Activated CD4-positive, alpha-beta T cell treated with anti-CD3 and anti-CD28 coated beads, Interleukin-2, amount 10 ng/mL, durations not matched to agents 24 days and 14 days (primary cell): ENCODE measurements at regions not wholly inside any gene's neighbourhood (a gene's known extent, or its start where the extent isn't known, plus 50 kb on each side); places are given as distances from the start of the nearest gene placed in this dataset.
"Not testable (repeated sequence)": the region's sequence is repeated elsewhere in the genome, so short reads cannot be mapped to it uniquely, and the experiment has no call there.

Experiments
- DNase-seq: peaks from one replicate; pipeline ENCODE4 v3.0.0; 2022
- H3K27ac Mint-ChIP-seq: one replicate; pipeline ENCODE4 v1.8.0; 2022; ENCODE audit warnings: mild to moderate bottlenecking, mixed read lengths
- H3K27me3 Mint-ChIP-seq: one replicate; pipeline ENCODE4 v1.8.0; 2022; ENCODE audit warnings: mixed read lengths
- H3K36me3 Mint-ChIP-seq: one replicate; pipeline ENCODE4 v1.8.0; 2022; ENCODE audit warnings: low read depth, mild to moderate bottlenecking, mixed read lengths
- H3K4me1 Mint-ChIP-seq: one replicate; pipeline ENCODE4 v1.8.0; 2021; ENCODE audit warnings: mixed read lengths
- H3K4me3 Mint-ChIP-seq: one replicate; pipeline ENCODE4 v1.8.0; 2022; ENCODE audit warnings: mild to moderate bottlenecking, moderate library complexity, mixed read lengths
- H3K9me3 Mint-ChIP-seq: one replicate; pipeline ENCODE4 v1.8.0; 2021; ENCODE audit warnings: mixed read lengths
- intact Hi-C: fragments of 100-400 bp; cut with micrococcal nuclease; formaldehyde crosslinking; loops from one replicate; pipeline ENCODE4 v1.15.1; 2023

- Mint-ChIP-seq H3K27ac (no peak overlapping the region), H3K9me3 (peaks cover 4% of the 10 kb centered on the region), H3K36me3 (no peaks in the 10 kb centered on the region), H3K4me1 (no peaks in the 10 kb centered on the region), H3K4me3 (no peak overlapping the region), H3K27me3 (no peaks in the 10 kb centered on the region)
- intact Hi-C loops = no loop called here
- DNase-seq = no peak
These were observed 213.4 kb upstream of the REG3G start for GRCh38 chr2:78811955-78812610.

DNA sequence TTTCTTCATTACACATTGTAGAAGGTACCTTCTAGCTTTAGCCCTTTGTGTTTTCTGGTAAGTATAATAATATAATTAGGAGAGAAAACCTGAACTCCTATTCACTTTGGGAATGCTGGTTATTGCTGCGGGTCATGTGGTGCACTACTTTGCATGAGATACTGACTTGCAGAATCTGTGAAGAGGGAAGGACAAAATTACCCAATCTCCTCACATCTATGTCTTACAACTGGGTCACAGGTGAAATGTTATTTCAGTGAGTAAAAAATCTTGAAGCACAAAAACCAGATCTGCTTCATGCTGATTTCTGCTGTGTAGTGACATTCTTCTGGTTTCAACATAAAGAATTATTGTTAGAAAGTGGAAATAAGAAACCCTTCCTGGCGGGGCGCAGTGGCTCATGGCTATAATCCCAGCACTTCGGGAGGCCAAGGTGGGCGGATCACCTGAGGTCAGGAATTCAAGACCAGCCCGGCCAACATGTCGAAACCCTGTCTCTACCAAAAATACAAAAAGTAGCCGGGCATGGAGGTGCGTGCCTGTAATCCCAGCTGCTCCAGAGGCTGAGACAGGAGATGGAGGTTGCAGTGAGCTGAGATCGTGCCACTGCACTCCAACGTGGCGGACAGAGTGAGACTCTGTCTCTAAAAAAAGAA, 211.0 kb upstream of the REG3G start:
- no peak for DNase-seq
- Mint-ChIP-seq H3K36me3 (no peaks in the 10 kb centered on the region), H3K27me3 (no peaks in the 10 kb centered on the region), H3K4me1 (no peaks in the 10 kb centered on the region), H3K9me3 (peaks cover 4% of the 10 kb centered on the region), H3K4me3 (no peak overlapping the region), H3K27ac (no peak overlapping the region)
- intact Hi-C loops = no loop called here

DNA sequence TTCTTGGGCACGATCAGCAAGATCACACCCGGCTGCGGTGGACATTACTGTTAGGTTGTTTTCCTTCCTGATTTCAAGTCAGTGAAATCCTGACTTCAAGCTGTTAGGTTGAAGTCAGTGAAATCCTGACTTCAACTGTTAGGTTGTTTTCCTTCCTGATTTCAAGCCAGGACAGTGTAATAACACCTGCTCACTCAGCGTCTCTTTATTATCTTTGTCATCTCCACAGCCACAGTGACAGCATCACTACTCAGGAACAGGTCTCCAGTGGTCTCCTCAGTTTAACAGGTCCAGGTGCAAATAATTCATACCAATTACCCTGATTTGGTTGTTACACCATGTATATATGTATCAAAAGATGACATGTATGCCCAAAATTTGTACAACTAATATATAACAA, 208.1 kb upstream of the REG3G start:
- no peak overlapping the region for H3K4me3 Mint-ChIP-seq
- H3K36me3 Mint-ChIP-seq = no peaks in the 10 kb centered on the region
- no peaks in the 10 kb centered on the region for H3K4me1 Mint-ChIP-seq
- H3K27ac Mint-ChIP-seq = no peak overlapping the region
- DNase-seq = no peak
- intact Hi-C loops = no loop called here
- H3K27me3 Mint-ChIP-seq = no peaks in the 10 kb centered on the region
- H3K9me3 Mint-ChIP-seq = peaks cover 5% of the 10 kb centered on the region

DNA sequence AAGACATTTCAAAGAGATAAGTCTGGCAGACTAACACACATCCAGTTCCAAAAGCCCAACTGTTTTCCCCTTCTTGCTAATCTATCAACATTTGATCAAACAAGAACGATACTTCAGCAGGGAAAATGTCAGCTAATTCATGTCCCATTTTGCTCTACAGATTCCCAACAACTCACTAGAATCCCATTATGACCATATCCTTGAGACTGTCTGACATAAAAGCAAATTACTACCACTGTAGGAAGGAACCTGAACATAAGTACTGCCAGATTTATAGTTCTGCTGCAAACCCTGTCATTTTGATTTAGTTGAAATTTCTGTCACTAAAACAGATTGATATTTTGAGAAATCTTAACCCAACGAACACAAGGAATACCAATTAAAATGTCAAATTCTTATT, 193.0 kb upstream of the REG3G start:
- Mint-ChIP-seq H3K36me3 (no peaks in the 10 kb centered on the region), H3K27me3 (no peaks in the 10 kb centered on the region), H3K4me3 (no peak overlapping the region), H3K27ac (no peak overlapping the region), H3K4me1 (no peaks in the 10 kb centered on the region), H3K9me3 (peaks cover 3% of the 10 kb centered on the region)
- DNase-seq = no peak
- intact Hi-C loops = no loop called here

DNA sequence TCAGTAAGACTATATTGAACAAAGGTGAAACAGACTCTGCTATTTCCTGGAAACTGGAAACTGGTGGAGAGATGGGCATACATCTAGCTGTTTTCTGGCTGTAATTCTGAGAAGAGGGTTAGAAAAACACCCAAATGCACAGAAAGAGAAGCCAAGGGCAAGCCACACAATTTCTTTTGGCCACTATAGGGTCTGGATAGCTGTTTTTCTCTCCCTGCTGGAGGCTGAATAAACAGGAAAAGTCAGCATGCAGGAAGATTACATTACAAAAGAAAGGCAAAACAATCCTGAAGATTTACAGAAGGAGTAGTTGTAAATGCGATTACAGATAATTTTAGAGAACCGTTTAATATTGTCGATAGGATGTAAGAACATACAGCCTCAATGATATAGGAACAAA, 186.2 kb upstream of the REG3G start:
- no peaks in the 10 kb centered on the region for H3K36me3 Mint-ChIP-seq
- intact Hi-C loops = no loop called here
- H3K27me3 Mint-ChIP-seq = no peaks in the 10 kb centered on the region
- H3K4me3 Mint-ChIP-seq = no peak overlapping the region
- H3K4me1 Mint-ChIP-seq = no peaks in the 10 kb centered on the region
- H3K9me3 Mint-ChIP-seq = peaks cover 11% of the 10 kb centered on the region
- no peak overlapping the region for H3K27ac Mint-ChIP-seq
- no peak for DNase-seq

DNA sequence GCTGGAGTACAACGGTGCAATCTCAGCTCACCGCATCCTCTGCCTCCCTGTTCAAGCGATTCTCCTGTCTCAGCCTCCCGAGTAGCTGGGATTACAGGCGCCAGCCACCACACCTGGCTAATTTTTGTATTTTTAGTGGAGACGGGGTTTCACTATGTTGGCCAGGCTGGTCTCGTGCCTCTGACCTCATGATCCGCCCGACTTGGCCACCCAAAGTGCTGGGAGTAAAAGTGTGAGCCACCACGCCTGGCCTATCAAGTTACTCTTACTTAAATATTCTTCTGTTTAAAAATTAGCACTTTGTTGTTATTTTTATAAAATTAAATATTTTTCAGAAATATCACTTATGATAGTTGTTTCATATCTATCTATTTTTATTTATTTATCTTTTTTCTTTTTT, 185.2 kb upstream of the REG3G start:
- H3K27ac Mint-ChIP-seq, H3K27me3 Mint-ChIP-seq, H3K36me3 Mint-ChIP-seq, H3K4me3 Mint-ChIP-seq, DNase-seq, H3K4me1 Mint-ChIP-seq, intact Hi-C loops: not testable (repeated sequence)
- peaks cover 11% of the 10 kb centered on the region for H3K9me3 Mint-ChIP-seq

- Mint-ChIP-seq H3K4me1 (no peaks in the 10 kb centered on the region), H3K9me3 (peaks cover 16% of the 10 kb centered on the region), H3K36me3 (no peaks in the 10 kb centered on the region), H3K4me3 (no peak overlapping the region), H3K27ac (no peak overlapping the region), H3K27me3 (no peaks in the 10 kb centered on the region)
- no peak for DNase-seq
- intact Hi-C loops = no loop called here
These were observed 179.8 kb upstream of the REG3G start for GRCh38 chr2:78845664-78846185.

DNA sequence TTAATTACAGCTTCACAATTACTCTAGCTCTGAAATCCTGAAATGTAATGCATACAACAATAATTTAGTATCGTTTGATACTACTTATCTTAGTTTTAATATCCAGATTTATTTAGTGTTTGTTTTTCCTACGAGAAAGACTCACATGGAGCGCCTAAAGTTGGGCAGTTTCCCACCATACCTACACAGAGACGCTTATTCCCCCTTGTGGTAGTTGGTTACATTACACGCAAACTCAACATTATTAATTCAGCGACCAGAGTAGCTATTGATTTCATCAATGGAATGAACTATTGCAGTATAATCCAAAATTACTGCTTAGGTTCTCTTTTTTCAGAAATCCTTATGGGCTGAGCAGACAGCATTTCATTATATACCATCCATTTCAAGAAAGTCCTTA, 164.0 kb upstream of the REG3G start:
- Mint-ChIP-seq H3K36me3 (no peaks in the 10 kb centered on the region), H3K27me3 (no peaks in the 10 kb centered on the region), H3K4me3 (no peak overlapping the region), H3K9me3 (no peaks in the 10 kb centered on the region), H3K4me1 (no peaks in the 10 kb centered on the region), H3K27ac (no peak overlapping the region)
- DNase-seq = no peak
- intact Hi-C loops = no loop called here

GRCh38 chr2:78864205-78864604, 161.3 kb upstream of the REG3G start:
- no peaks in the 10 kb centered on the region for H3K27me3 Mint-ChIP-seq
- no peak for DNase-seq
- no peak overlapping the region for H3K27ac Mint-ChIP-seq
- no peaks in the 10 kb centered on the region for H3K36me3 Mint-ChIP-seq
- intact Hi-C loops = no loop called here
- H3K4me3 Mint-ChIP-seq = no peak overlapping the region
- no peaks in the 10 kb centered on the region for H3K4me1 Mint-ChIP-seq
- H3K9me3 Mint-ChIP-seq = no peaks in the 10 kb centered on the region

DNA sequence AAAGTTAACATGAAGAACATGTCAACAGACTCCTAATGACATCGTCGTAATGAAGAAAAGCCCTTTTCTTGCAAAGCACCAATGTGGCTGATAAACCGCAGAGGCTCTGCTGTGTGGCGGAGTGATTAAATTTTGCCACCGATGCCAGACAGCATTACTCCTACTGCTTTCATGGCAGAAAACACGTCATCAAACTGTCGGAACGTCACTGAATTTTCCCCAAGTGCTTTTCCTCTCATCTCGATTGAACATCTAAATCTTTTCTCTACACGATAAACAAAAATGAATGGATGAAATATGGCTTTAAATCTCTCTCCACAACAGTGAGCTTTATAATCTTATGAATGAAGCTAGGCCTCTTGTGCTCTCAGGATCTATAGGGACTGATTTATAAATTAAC, 159.8 kb upstream of the REG3G start:
- Mint-ChIP-seq H3K27me3 (no peaks in the 10 kb centered on the region), H3K27ac (no peak overlapping the region), H3K4me1 (no peaks in the 10 kb centered on the region), H3K9me3 (no peaks in the 10 kb centered on the region), H3K4me3 (no peak overlapping the region), H3K36me3 (no peaks in the 10 kb centered on the region)
- no peak for DNase-seq
- intact Hi-C loops = no loop called here

DNA sequence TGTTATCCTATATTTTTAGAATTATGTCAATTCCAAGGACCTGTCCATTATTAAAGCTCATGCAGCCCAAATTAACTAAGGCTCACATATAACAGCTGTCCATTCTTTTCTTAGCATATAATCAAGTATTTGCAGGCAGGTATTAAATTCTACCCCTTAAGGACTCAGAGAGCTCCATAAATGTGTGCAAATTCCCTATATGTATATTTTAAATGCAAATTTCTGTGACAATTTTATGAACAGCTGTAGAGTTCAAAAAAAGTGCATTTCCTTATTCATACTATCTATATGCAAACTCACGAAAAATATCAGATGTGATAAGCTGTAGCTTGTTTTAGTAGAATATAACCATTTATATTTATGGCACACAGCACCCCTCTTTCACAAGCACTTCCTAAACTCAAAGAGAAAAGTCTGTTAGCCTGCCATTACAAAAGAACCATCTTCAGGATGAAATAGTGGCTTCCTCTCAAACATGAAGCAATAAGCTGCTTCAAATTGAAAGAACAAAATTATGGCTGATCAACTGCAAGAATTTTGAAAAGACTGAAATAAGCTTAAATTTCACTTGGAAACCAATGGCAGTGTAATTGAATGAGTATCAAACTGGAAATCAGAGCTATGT, 155.0 kb upstream of the REG3G start:
- Mint-ChIP-seq H3K36me3 (no peaks in the 10 kb centered on the region), H3K27ac (no peak overlapping the region), H3K27me3 (no peaks in the 10 kb centered on the region), H3K9me3 (no peaks in the 10 kb centered on the region), H3K4me3 (no peak overlapping the region), H3K4me1 (no peaks in the 10 kb centered on the region)
- no peak for DNase-seq
- intact Hi-C loops = no loop called here

- Mint-ChIP-seq H3K4me3 (no peak overlapping the region), H3K27ac (no peak overlapping the region), H3K27me3 (no peaks in the 10 kb centered on the region), H3K9me3 (no peaks in the 10 kb centered on the region), H3K4me1 (no peaks in the 10 kb centered on the region), H3K36me3 (no peaks in the 10 kb centered on the region)
- no peak for DNase-seq
- intact Hi-C loops = no loop called here
These were observed 152.0 kb upstream of the REG3G start for GRCh38 chr2:78873526-78873925.

- intact Hi-C loops = no loop called here
- Mint-ChIP-seq H3K36me3 (no peaks in the 10 kb centered on the region), H3K9me3 (no peaks in the 10 kb centered on the region), H3K4me1 (no peaks in the 10 kb centered on the region), H3K4me3 (no peak overlapping the region), H3K27ac (no peak overlapping the region), H3K27me3 (no peaks in the 10 kb centered on the region)
- no peak for DNase-seq
These were observed 149.2 kb upstream of the REG3G start for GRCh38 chr2:78876316-78876688.

GRCh38 chr2:78887446-78887845, 138.1 kb upstream of the REG3G start:
- no peak overlapping the region for H3K27ac Mint-ChIP-seq
- H3K9me3 Mint-ChIP-seq = no peaks in the 10 kb centered on the region
- H3K4me1 Mint-ChIP-seq = no peaks in the 10 kb centered on the region
- H3K4me3 Mint-ChIP-seq = no peak overlapping the region
- DNase-seq = no peak
- no peaks in the 10 kb centered on the region for H3K36me3 Mint-ChIP-seq
- intact Hi-C loops = no loop called here
- no peaks in the 10 kb centered on the region for H3K27me3 Mint-ChIP-seq
